Activated gamma-delta T cell (primary cell): ENCODE measurements at regions not wholly inside any gene's neighbourhood (a gene's known extent, or its start where the extent isn't known, plus 50 kb on each side); places are given as distances from the start of the nearest gene placed in this dataset.

Source experiments
- DNase-seq: peaks from one replicate; lab custom pipeline; 2025; lab: John Stamatoyannopoulos, UW

- no peak for DNase-seq
Measured at GRCh38 chr3:168653255-168653654, 557.5 kb upstream of the GOLIM4 start.

GRCh38 chr3:168648321-168648720 is 552.6 kb upstream of the GOLIM4 start:
- DNase-seq: no peak

GRCh38 chr3:168647582-168647981 is 551.9 kb upstream of the GOLIM4 start:
- no peak for DNase-seq

- DNase-seq: no peak
Measured at GRCh38 chr3:168645180-168645579, 549.5 kb upstream of the GOLIM4 start.

GRCh38 chr3:168628549-168628948 is 532.8 kb upstream of the GOLIM4 start:
- no peak for DNase-seq

- no peak for DNase-seq
Measured at GRCh38 chr3:168625477-168625876, 529.8 kb upstream of the GOLIM4 start.

- DNase-seq: no peak
Measured at GRCh38 chr3:168624892-168625448, 529.2 kb upstream of the GOLIM4 start.

- no peak for DNase-seq
Measured at GRCh38 chr3:168624195-168624594, 528.5 kb upstream of the GOLIM4 start.

GRCh38 chr3:168622795-168623194 is 527.1 kb upstream of the GOLIM4 start:
- DNase-seq: no peak

GRCh38 chr3:168620854-168621253 is 525.1 kb upstream of the GOLIM4 start:
- DNase-seq: no peak

- no peak for DNase-seq
Measured at GRCh38 chr3:168618827-168619470, 523.2 kb upstream of the GOLIM4 start.

- no peak for DNase-seq
Measured at GRCh38 chr3:168617658-168618057, 521.9 kb upstream of the GOLIM4 start.

GRCh38 chr3:168616915-168617314 is 521.2 kb upstream of the GOLIM4 start:
- no peak for DNase-seq

- DNase-seq: no peak
Measured at GRCh38 chr3:168615493-168616020, 519.8 kb upstream of the GOLIM4 start.

- DNase-seq: no peak
Measured at GRCh38 chr3:168613151-168613550, 517.4 kb upstream of the GOLIM4 start.

GRCh38 chr3:168612671-168613070 is 516.9 kb upstream of the GOLIM4 start:
- no peak for DNase-seq

GRCh38 chr3:168611826-168612225 is 516.1 kb upstream of the GOLIM4 start:
- DNase-seq: no peak

- DNase-seq: no peak
Measured at GRCh38 chr3:168608926-168609325, 513.2 kb upstream of the GOLIM4 start.

GRCh38 chr3:168604767-168605166 is 509.0 kb upstream of the GOLIM4 start:
- DNase-seq: no peak

GRCh38 chr3:168598250-168598649 is 502.5 kb upstream of the GOLIM4 start:
- DNase-seq: no peak

GRCh38 chr3:168596175-168596823 is 500.6 kb upstream of the GOLIM4 start:
- no peak for DNase-seq

- DNase-seq: no peak
Measured at GRCh38 chr3:168591587-168591986, 495.9 kb upstream of the GOLIM4 start.

- DNase-seq: no peak
Measured at GRCh38 chr3:168589376-168589775, 493.7 kb upstream of the GOLIM4 start.
